GM12878 (cell line): ENCODE measurements at regions not wholly inside any gene's neighbourhood (a gene's known extent, or its start where the extent isn't known, plus 50 kb on each side); places are given as distances from the start of the nearest gene placed in this dataset.

Experiments used
- CTCF ChIP-seq, 3 experiments: IDR thresholded peaks in 2 of 3; conservative IDR thresholded peaks in 1 of 3; 2 replicates each; pipeline ENCODE4 v1.5.1; 2011; ENCODE audit warnings: low read depth in 3 of 3, low read length in 3 of 3, mild to moderate bottlenecking in 3 of 3, control low read depth in 2 of 3, moderate library complexity in 2 of 3, inconsistent platforms in 1 of 3, mixed read lengths in 1 of 3; ENCODE audit not compliant: control insufficient read depth in 2 of 3, insufficient read depth in 1 of 3; ENCODE audit errors: extremely low read depth in 1 of 3
- RAD51 ChIP-seq: fragments of 450-650 bp; IDR thresholded peaks from 2 replicates; pipeline ENCODE4 v1.6.1; 2016; ENCODE audit warnings: moderate library complexity, mild to moderate bottlenecking, inconsistent platforms
- ZBTB33 ChIP-seq: fragments of 450-650 bp; IDR thresholded peaks from 2 replicates; pipeline ENCODE4 v1.6.1; 2017; ENCODE audit warnings: mild to moderate bottlenecking

GRCh38 chr2:161068670-161069069, 91.6 kb upstream of the TANK start:
- no peak for TF ChIP-seq ZBTB33
- no peak for TF ChIP-seq RAD51
- no peak for TF ChIP-seq CTCF (IDR thresholded peaks at IDR 0.05 in 2 of 3, conservative IDR thresholded peaks at IDR 0.05 in 1 of 3; ENCODE audit: control insufficient read depth in 2 of 3, extremely low read depth in 1 of 3, insufficient read depth in 1 of 3, low read depth in 3 of 3, low read length in 3 of 3)
